HepG2 (cell line): ENCODE measurements at regions not wholly inside any gene's neighbourhood (a gene's known extent, or its start where the extent isn't known, plus 50 kb on each side); places are given as distances from the start of the nearest gene placed in this dataset.

ENCODE experiments used
- ARHGAP35 ChIP-seq: sonication (generic); formaldehyde crosslinking; IDR thresholded peaks from 2 replicates; pipeline ENCODE4 v1.9.0; 2022; ENCODE audit warnings: mild to moderate bottlenecking, inconsistent platforms, moderate library complexity, missing genetic modification reagents, borderline replicate concordance
- GATAD1 ChIP-seq: IDR thresholded peaks from 2 replicates; pipeline ENCODE4 v1.6.1; 2016; ENCODE audit warnings: missing genetic modification reagents, missing compliant biosample characterization
- HDAC6 ChIP-seq: fragments of 200-600 bp; sonication (generic); IDR thresholded peaks from 2 replicates; pipeline ENCODE4 v1.7.0; 2017; ENCODE audit warnings: mild to moderate bottlenecking, antibody characterized with exemption, low read length, low read depth
- MED1 ChIP-seq: sonication (generic); formaldehyde crosslinking; IDR thresholded peaks from 2 replicates; pipeline ENCODE4 v1.4.0; 2020; ENCODE audit warnings: missing genetic modification reagents
- MZF1 ChIP-seq: sonication (generic); formaldehyde crosslinking; IDR thresholded peaks from 2 replicates; pipeline ENCODE4 v1.8.1; 2023; ENCODE audit warnings: mild to moderate bottlenecking, missing genetic modification reagents, borderline replicate concordance
- NCOA2 ChIP-seq: sonication (generic); formaldehyde crosslinking; IDR thresholded peaks from 2 replicates; pipeline ENCODE4 v1.8.0; 2022; ENCODE audit warnings: inconsistent platforms
- NPAS2 ChIP-seq: sonication (generic); formaldehyde crosslinking; IDR thresholded peaks from 2 replicates; pipeline ENCODE4 v1.8.0; 2022; ENCODE audit warnings: mild to moderate bottlenecking, missing genetic modification reagents, borderline replicate concordance
- PITX1 ChIP-seq: sonication (generic); formaldehyde crosslinking; IDR thresholded peaks from 2 replicates; pipeline ENCODE4 v1.5.1; 2020; ENCODE audit warnings: mild to moderate bottlenecking, missing genetic modification reagents
- TBL1XR1 ChIP-seq: fragments of 150-350 bp; IDR thresholded peaks from 2 replicates; pipeline ENCODE4 v1.6.1; 2014; ENCODE audit warnings: borderline replicate concordance, low read length; ENCODE audit not compliant: partially characterized antibody
- TOPORS ChIP-seq: sonication (generic); formaldehyde crosslinking; IDR thresholded peaks from 2 replicates; pipeline ENCODE4 v1.8.0; 2023; ENCODE audit warnings: mild to moderate bottlenecking, missing genetic modification reagents
- ZBTB7B ChIP-seq: sonication (generic); formaldehyde crosslinking; IDR thresholded peaks from 2 replicates; pipeline ENCODE4 v1.4.0; 2020; ENCODE audit warnings: missing genetic modification reagents
- ZNF101 ChIP-seq: sonication (generic); formaldehyde crosslinking; IDR thresholded peaks from 2 replicates; pipeline ENCODE4 v1.4.0; 2020; ENCODE audit warnings: mild to moderate bottlenecking, low read depth, missing genetic modification reagents, borderline replicate concordance
- ZNF703 ChIP-seq: sonication (generic); formaldehyde crosslinking; IDR thresholded peaks from 2 replicates; pipeline ENCODE4 v1.5.1; 2020; ENCODE audit warnings: missing genetic modification reagents, mild to moderate bottlenecking, moderate library complexity, borderline replicate concordance
- TF ChIP-seq, protein P1 (sequence below): sonication (generic); formaldehyde crosslinking; IDR thresholded peaks from 2 replicates; pipeline ENCODE4 v1.8.0; 2022; ENCODE audit warnings: low read depth, missing genetic modification reagents
- TF ChIP-seq, protein P2 (sequence below): sonication (generic); formaldehyde crosslinking; IDR thresholded peaks from 2 replicates; pipeline ENCODE4 v1.9.0; 2021; ENCODE audit warnings: mild to moderate bottlenecking, missing genetic modification reagents
- TF ChIP-seq, protein P3 (sequence below): sonication (generic); formaldehyde crosslinking; IDR thresholded peaks from 2 replicates; pipeline ENCODE4 v1.4.0; 2020; ENCODE audit warnings: missing genetic modification reagents

DNA sequence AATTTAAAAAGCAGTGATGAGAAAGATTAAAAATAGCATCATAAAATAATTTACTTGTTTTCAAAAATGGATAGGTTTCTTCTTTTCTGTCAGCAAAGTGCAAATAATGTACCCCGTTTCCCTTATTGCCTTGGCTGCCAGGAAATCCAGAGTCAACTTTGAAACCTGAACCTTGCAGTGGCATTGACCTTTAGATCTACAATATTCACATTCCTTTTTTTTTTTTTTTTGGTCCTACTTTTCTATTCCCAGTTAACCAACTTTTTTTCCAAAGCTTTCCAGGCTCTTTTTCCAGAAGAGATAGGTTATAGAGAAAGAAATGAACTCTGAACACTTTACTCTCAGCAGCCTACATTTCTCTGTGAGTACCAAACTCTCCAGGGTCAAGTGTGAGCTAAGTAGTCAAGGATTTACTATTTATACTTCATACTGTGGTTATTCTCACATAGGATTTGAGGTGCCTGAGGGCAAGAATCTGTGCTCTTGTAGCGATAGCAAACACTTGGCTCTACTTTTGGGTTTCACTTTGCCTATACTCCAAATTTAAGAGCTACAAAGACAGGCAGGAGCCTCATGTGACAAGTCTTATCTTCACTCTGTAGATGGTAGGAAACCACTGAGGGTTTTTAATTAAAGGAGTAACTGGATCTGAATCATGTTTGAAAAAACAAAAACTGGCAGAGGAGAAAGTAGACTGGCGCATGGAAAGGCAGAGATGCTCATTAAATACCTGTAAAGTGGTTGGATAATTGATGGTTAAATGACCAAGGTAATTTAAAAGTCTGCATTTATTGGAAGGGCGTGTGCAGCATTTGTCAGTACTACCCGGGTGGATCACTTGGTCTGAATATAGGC, 63.2 kb upstream of the TMEM17 start (continued):
- TF ChIP-seq, protein P1, sequence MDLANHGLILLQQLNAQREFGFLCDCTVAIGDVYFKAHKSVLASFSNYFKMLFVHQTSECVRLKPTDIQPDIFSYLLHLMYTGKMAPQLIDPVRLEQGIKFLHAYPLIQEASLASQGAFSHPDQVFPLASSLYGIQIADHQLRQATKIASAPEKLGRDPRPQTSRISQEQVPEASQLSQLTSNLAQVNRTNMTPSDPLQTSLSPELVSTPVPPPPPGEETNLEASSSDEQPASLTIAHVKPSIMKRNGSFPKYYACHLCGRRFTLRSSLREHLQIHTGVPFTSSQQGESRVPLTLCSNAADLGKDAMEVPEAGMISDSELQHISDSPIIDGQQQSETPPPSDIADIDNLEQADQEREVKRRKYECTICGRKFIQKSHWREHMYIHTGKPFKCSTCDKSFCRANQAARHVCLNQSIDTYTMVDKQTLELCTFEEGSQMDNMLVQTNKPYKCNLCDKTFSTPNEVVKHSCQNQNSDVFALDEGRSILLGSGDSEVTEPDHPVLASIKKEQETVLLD, result no peak
- TF ChIP-seq NCOA2 (peak; percentile 99), ZNF703 (CRISPR knock-in tag) (no peak), TBL1XR1 (peak; percentile 91), ZNF101 (CRISPR knock-in tag) (no peak), ARHGAP35 (CRISPR knock-in tag) (no peak), MZF1 (CRISPR knock-in tag) (no peak), NPAS2 (no peak), ZBTB7B (CRISPR knock-in tag) (no peak), MED1 (CRISPR knock-in tag) (peak; percentile 98), PITX1 (CRISPR knock-in tag) (peak; percentile 59; the same call in 1 of the 2 replicates), TOPORS (CRISPR knock-in tag) (no peak), HDAC6 (no peak), GATAD1 (CRISPR knock-in tag) (peak; percentile 27; the same call in 1 of the 2 replicates)
- TF ChIP-seq, protein P2, sequence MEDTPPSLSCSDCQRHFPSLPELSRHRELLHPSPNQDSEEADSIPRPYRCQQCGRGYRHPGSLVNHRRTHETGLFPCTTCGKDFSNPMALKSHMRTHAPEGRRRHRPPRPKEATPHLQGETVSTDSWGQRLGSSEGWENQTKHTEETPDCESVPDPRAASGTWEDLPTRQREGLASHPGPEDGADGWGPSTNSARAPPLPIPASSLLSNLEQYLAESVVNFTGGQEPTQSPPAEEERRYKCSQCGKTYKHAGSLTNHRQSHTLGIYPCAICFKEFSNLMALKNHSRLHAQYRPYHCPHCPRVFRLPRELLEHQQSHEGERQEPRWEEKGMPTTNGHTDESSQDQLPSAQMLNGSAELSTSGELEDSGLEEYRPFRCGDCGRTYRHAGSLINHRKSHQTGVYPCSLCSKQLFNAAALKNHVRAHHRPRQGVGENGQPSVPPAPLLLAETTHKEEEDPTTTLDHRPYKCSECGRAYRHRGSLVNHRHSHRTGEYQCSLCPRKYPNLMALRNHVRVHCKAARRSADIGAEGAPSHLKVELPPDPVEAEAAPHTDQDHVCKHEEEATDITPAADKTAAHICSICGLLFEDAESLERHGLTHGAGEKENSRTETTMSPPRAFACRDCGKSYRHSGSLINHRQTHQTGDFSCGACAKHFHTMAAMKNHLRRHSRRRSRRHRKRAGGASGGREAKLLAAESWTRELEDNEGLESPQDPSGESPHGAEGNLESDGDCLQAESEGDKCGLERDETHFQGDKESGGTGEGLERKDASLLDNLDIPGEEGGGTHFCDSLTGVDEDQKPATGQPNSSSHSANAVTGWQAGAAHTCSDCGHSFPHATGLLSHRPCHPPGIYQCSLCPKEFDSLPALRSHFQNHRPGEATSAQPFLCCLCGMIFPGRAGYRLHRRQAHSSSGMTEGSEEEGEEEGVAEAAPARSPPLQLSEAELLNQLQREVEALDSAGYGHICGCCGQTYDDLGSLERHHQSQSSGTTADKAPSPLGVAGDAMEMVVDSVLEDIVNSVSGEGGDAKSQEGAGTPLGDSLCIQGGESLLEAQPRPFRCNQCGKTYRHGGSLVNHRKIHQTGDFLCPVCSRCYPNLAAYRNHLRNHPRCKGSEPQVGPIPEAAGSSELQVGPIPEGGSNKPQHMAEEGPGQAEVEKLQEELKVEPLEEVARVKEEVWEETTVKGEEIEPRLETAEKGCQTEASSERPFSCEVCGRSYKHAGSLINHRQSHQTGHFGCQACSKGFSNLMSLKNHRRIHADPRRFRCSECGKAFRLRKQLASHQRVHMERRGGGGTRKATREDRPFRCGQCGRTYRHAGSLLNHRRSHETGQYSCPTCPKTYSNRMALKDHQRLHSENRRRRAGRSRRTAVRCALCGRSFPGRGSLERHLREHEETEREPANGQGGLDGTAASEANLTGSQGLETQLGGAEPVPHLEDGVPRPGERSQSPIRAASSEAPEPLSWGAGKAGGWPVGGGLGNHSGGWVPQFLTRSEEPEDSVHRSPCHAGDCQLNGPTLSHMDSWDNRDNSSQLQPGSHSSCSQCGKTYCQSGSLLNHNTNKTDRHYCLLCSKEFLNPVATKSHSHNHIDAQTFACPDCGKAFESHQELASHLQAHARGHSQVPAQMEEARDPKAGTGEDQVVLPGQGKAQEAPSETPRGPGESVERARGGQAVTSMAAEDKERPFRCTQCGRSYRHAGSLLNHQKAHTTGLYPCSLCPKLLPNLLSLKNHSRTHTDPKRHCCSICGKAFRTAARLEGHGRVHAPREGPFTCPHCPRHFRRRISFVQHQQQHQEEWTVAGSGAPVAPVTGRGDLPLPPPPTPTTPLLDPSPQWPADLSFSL (CRISPR knock-in tag), result no peak
- TF ChIP-seq, protein P3, sequence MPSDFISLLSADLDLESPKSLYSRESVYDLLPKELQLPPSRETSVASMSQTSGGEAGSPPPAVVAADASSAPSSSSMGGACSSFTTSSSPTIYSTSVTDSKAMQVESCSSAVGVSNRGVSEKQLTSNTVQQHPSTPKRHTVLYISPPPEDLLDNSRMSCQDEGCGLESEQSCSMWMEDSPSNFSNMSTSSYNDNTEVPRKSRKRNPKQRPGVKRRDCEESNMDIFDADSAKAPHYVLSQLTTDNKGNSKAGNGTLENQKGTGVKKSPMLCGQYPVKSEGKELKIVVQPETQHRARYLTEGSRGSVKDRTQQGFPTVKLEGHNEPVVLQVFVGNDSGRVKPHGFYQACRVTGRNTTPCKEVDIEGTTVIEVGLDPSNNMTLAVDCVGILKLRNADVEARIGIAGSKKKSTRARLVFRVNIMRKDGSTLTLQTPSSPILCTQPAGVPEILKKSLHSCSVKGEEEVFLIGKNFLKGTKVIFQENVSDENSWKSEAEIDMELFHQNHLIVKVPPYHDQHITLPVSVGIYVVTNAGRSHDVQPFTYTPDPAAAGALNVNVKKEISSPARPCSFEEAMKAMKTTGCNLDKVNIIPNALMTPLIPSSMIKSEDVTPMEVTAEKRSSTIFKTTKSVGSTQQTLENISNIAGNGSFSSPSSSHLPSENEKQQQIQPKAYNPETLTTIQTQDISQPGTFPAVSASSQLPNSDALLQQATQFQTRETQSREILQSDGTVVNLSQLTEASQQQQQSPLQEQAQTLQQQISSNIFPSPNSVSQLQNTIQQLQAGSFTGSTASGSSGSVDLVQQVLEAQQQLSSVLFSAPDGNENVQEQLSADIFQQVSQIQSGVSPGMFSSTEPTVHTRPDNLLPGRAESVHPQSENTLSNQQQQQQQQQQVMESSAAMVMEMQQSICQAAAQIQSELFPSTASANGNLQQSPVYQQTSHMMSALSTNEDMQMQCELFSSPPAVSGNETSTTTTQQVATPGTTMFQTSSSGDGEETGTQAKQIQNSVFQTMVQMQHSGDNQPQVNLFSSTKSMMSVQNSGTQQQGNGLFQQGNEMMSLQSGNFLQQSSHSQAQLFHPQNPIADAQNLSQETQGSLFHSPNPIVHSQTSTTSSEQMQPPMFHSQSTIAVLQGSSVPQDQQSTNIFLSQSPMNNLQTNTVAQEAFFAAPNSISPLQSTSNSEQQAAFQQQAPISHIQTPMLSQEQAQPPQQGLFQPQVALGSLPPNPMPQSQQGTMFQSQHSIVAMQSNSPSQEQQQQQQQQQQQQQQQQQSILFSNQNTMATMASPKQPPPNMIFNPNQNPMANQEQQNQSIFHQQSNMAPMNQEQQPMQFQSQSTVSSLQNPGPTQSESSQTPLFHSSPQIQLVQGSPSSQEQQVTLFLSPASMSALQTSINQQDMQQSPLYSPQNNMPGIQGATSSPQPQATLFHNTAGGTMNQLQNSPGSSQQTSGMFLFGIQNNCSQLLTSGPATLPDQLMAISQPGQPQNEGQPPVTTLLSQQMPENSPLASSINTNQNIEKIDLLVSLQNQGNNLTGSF, result no peak
